Gastroesophageal sphincter (tissue), 4 donors: ENCODE measurements at regions not wholly inside any gene's neighbourhood (a gene's known extent, or its start where the extent isn't known, plus 50 kb on each side); places are given as distances from the start of the nearest gene placed in this dataset.
"Not testable (repeated sequence)": the region's sequence is repeated elsewhere in the genome, so short reads cannot be mapped to it uniquely, and the experiment has no call there.

Experiments used
- ATAC-seq: fragments of 150-250 bp; one replicate; pipeline ENCODE4 v1.9.1; 2016; ENCODE audit warnings: mild to moderate bottlenecking, moderate library complexity
- H3K27ac ChIP-seq, 4 donors: fragments of 200-600 bp; sonication (generic) in 3 of 4; 1 replicate in 3 of 4; 2 replicates in 1 of 4; pipeline ENCODE4 v1.5.1; 2016 to 2019
- H3K27me3 ChIP-seq: fragments of 200-600 bp; sonication (generic); one replicate; pipeline ENCODE4 v1.5.1; 2019
- H3K36me3 ChIP-seq, 2 donors: fragments of 200-600 bp; sonication (generic); one replicate each; pipeline ENCODE4 v1.5.1; 2019; ENCODE audit warnings: control low read depth in 1 of 2
- H3K4me1 ChIP-seq, 3 donors: fragments of 200-600 bp; sonication (generic); 1 replicate in 2 of 3; 2 replicates in 1 of 3; pipeline ENCODE4 v1.5.1; 2016 to 2019; ENCODE audit warnings: control low read depth in 2 of 3
- H3K4me3 ChIP-seq, 2 donors: fragments of 200-600 bp; sonication (generic); one replicate each; pipeline ENCODE4 v1.5.1; 2019; ENCODE audit warnings: mild to moderate bottlenecking in 1 of 2, moderate library complexity in 1 of 2
- H3K9me3 ChIP-seq, 3 donors: fragments of 200-600 bp; sonication (generic); one replicate each; pipeline ENCODE4 v1.5.1; 2017 to 2019; ENCODE audit warnings: control low read depth in 2 of 3
- EP300 ChIP-seq: sonication (generic); formaldehyde crosslinking; IDR thresholded peaks from one replicate; pipeline ENCODE4 v1.6.1; 2017; ENCODE audit warnings: antibody characterized with exemption, mild to moderate bottlenecking
- POLR2A ChIP-seq, 2 donors: fragments of 450-650 bp; IDR thresholded peaks; one replicate each; pipeline ENCODE4 v1.6.1; 2017; ENCODE audit warnings: antibody characterized with exemption in 2 of 2, mild to moderate bottlenecking in 2 of 2, moderate library complexity in 1 of 2
- POLR2AphosphoS5 ChIP-seq: sonication (generic); formaldehyde crosslinking; IDR thresholded peaks from one replicate; pipeline ENCODE4 v1.6.1; 2017; ENCODE audit warnings: antibody characterized with exemption
- WGBS, 2 donors: methylation state at CpG; one replicate each; pipeline ENCODE4 v1.1.5; 2018; ENCODE audit warnings: low coverage in 1 of 2; 5-methylcytosine and 5-hydroxymethylcytosine counted together
- TF ChIP-seq, protein P1 (sequence below), 4 experiments: fragments of 200-600 bp in 2 of 4; fragments of 450-650 bp in 2 of 4; sonication (generic) in 1 of 4; IDR thresholded peaks; one replicate each; pipeline ENCODE4 v1.5.1; 2017 to 2019; ENCODE audit warnings: antibody characterized with exemption in 4 of 4, mild to moderate bottlenecking in 2 of 4, moderate library complexity in 2 of 4

DNA sequence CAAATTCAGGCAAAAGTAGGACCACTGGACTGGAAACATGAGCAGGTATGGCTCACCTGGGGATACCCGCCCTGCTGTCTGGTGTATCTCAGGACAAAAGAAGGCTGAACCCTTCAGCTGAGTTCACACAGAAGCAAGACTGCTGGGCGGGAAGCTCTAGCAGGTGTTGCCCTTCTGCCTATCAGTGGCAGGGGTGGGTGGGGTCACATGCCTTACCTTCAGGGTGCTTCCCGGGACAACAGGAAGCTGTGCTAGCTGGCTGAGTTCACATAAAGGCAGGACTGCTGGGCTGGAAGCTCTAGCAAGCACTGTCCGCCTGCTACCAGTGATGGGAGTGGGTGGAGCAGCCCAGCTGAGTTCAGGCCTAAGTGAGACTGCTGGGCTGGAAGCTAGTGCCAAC lies 498.8 kb upstream of the ZNF608 start:
- H3K9me3 ChIP-seq, result no peaks in the 10 kb centered on the region
- no peak overlapping the region for H3K4me3 ChIP-seq
- H3K27ac ChIP-seq, result no peak overlapping the region
- no peak for ATAC-seq
- no peaks in the 10 kb centered on the region for H3K4me1 ChIP-seq
- H3K36me3 ChIP-seq, result no peaks in the 10 kb centered on the region
- H3K27me3 ChIP-seq, result no peaks in the 10 kb centered on the region
- WGBS, 2 donors, result no CpG with 5 or more reads among the region's 4 CpGs
- no peak for TF ChIP-seq EP300
- no peak for TF ChIP-seq POLR2AphosphoS5
- TF ChIP-seq, protein P1, sequence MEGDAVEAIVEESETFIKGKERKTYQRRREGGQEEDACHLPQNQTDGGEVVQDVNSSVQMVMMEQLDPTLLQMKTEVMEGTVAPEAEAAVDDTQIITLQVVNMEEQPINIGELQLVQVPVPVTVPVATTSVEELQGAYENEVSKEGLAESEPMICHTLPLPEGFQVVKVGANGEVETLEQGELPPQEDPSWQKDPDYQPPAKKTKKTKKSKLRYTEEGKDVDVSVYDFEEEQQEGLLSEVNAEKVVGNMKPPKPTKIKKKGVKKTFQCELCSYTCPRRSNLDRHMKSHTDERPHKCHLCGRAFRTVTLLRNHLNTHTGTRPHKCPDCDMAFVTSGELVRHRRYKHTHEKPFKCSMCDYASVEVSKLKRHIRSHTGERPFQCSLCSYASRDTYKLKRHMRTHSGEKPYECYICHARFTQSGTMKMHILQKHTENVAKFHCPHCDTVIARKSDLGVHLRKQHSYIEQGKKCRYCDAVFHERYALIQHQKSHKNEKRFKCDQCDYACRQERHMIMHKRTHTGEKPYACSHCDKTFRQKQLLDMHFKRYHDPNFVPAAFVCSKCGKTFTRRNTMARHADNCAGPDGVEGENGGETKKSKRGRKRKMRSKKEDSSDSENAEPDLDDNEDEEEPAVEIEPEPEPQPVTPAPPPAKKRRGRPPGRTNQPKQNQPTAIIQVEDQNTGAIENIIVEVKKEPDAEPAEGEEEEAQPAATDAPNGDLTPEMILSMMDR (IDR thresholded peaks at IDR 0.05), result no peak
- no peak for TF ChIP-seq POLR2A (IDR thresholded peaks at IDR 0.05)

DNA sequence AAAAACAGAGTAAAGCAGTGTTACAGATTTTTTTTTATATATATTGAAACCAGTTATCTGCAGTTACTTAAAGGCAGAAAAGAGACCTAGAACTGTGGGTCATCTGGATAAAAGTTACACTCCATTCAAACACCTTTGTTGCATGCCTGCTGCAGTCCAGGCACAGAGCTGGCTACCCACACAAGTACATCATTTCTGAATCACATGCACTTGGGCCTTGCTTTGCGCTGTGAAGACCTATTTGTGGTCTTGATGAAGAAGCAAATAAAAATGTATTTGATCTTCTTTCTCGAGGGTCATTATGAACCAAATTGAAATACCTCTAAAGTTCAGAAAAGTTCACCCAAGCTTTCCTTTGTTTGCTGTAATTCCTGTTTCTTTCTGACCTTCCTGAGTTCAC lies 503.0 kb upstream of the ZNF608 start:
- H3K9me3 ChIP-seq, result peaks cover 0 to 12% (median 0%) of the 10 kb centered on the region in 3 donors
- H3K27ac ChIP-seq, result no peak overlapping the region
- TF ChIP-seq POLR2A (IDR thresholded peaks at IDR 0.05) (no peak), POLR2AphosphoS5 (no peak), EP300 (no peak)
- TF ChIP-seq, protein P1 (IDR thresholded peaks at IDR 0.05), result no peak
- H3K36me3 ChIP-seq, result no peaks in the 10 kb centered on the region
- no peaks in the 10 kb centered on the region for H3K27me3 ChIP-seq
- 68 to 82% methylated on average over 2 of the region's 2 CpGs for WGBS, 2 donors
- no peak overlapping the region for H3K4me3 ChIP-seq
- no peaks in the 10 kb centered on the region for H3K4me1 ChIP-seq
- no peak for ATAC-seq

- no peak for TF ChIP-seq EP300
- TF ChIP-seq POLR2AphosphoS5, result no peak
- TF ChIP-seq, protein P1 (IDR thresholded peaks at IDR 0.05), result no peak
- TF ChIP-seq POLR2A (IDR thresholded peaks at IDR 0.05), result no peak
- no peak for ATAC-seq
- Histone ChIP-seq H3K4me1 (no peaks in the 10 kb centered on the region), H3K9me3 (peaks cover 0 to 16% (median 0%) of the 10 kb centered on the region in 3 donors), H3K27me3 (no peaks in the 10 kb centered on the region), H3K4me3 (no peak overlapping the region), H3K27ac (no peak overlapping the region), H3K36me3 (no peaks in the 10 kb centered on the region)
Observed at GRCh38 chr5:125251703-125252102, 505.3 kb upstream of the ZNF608 start.

DNA sequence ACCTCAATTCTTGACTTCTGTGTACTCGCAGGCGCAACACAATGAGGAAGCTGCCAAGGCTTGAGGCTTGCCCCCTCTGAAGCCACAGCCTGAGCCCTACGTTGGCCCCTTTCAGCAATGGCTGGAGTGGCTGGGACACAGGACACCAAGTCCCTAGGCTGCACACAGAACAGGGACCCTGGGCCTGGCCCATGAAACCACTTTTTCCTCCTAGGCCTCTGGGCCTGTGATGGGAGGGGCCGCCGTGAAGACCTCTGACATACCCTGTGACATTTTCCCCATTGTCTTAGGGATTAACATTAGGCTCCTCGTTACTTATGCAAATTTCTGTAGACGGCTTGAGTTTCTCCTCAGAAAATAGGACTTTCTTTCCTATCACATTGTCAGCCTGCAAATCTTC lies 507.2 kb upstream of the ZNF608 start:
- H3K4me3 ChIP-seq, H3K27me3 ChIP-seq, ATAC-seq, H3K4me1 ChIP-seq, H3K36me3 ChIP-seq, H3K27ac ChIP-seq: not testable (repeated sequence)
- WGBS, 2 donors, result 88 to 100% methylated on average over 2 of the region's 7 CpGs
- peaks cover 0 to 16% (median 0%) of the 10 kb centered on the region in 3 donors for H3K9me3 ChIP-seq

GRCh38 chr5:125254267-125254666 lies 507.8 kb upstream of the ZNF608 start:
- no peaks in the 10 kb centered on the region for H3K36me3 ChIP-seq
- ATAC-seq, result no peak
- no peak overlapping the region for H3K4me3 ChIP-seq
- H3K9me3 ChIP-seq, result peaks cover 0 to 16% (median 0%) of the 10 kb centered on the region in 3 donors
- no peaks in the 10 kb centered on the region for H3K4me1 ChIP-seq
- 72 to 80% methylated on average over 1 to 2 of the region's 3 CpGs for WGBS, 2 donors
- TF ChIP-seq POLR2A (IDR thresholded peaks at IDR 0.05), result no peak
- TF ChIP-seq, protein P1 (IDR thresholded peaks at IDR 0.05), result no peak
- no peak for TF ChIP-seq EP300
- no peak for TF ChIP-seq POLR2AphosphoS5
- H3K27ac ChIP-seq, result no peak overlapping the region
- H3K27me3 ChIP-seq, result no peaks in the 10 kb centered on the region
